Activated T-helper 1 cell treated with anti-CD3 and anti-CD28 coated beads, Interleukin-12 subunit alpha, Interleukin-12 subunit beta, Interleukin-2, Interleukin-4 antibody, amounts not matched to agents 30 ng/mL and 10 ng/mL and 1 ng/mL, durations not matched to agents 14 hours and 24 hours and 36 hours (primary cell): ENCODE measurements at regions not wholly inside any gene's neighbourhood (a gene's known extent, or its start where the extent isn't known, plus 50 kb on each side); places are given as distances from the start of the nearest gene placed in this dataset.

Experiments used
- DNase-seq: peaks from one replicate; pipeline ENCODE4 v3.0.0; 2021; ENCODE audit warnings: low spot score
- H3K27ac Mint-ChIP-seq: one replicate; pipeline ENCODE4 v1.8.0; 2021; ENCODE audit warnings: mild to moderate bottlenecking, mixed read lengths
- H3K27me3 Mint-ChIP-seq: one replicate; pipeline ENCODE4 v1.8.0; 2022; ENCODE audit warnings: mild to moderate bottlenecking, moderate library complexity, mixed read lengths; ENCODE audit not compliant: insufficient read depth
- H3K36me3 Mint-ChIP-seq: one replicate; pipeline ENCODE4 v1.8.0; 2021; ENCODE audit warnings: low read depth, mixed read lengths
- H3K4me1 Mint-ChIP-seq: one replicate; pipeline ENCODE4 v1.8.0; 2021; ENCODE audit warnings: low read depth, mixed read lengths
- H3K4me3 Mint-ChIP-seq: one replicate; pipeline ENCODE4 v1.8.0; 2021; ENCODE audit warnings: mild to moderate bottlenecking, moderate library complexity, mixed read lengths
- H3K9me3 Mint-ChIP-seq: one replicate; pipeline ENCODE4 v1.8.0; 2021; ENCODE audit warnings: mixed read lengths
- intact Hi-C: fragments of 100-400 bp; cut with micrococcal nuclease; formaldehyde crosslinking; loops from one replicate; pipeline ENCODE4 v1.15.1; 2024

GRCh38 chr1:25022361-25023189, 92.5 kb upstream of the RUNX3 start:
- H3K27me3 Mint-ChIP-seq, result no peaks in the 10 kb centered on the region

GRCh38 chr1:25021591-25022215, 91.6 kb upstream of the RUNX3 start:
- Mint-ChIP-seq H3K36me3 (no peaks in the 10 kb centered on the region), H3K27ac (peak overlapping the region; percentile 82), H3K4me3 (no peak overlapping the region), H3K9me3 (no peaks in the 10 kb centered on the region), H3K27me3 (no peaks in the 10 kb centered on the region), H3K4me1 (peaks cover 91% of the 10 kb centered on the region)
- intact Hi-C loops, result loop anchor here (1.0 to 2.0 kb wide), 6 partner anchors 9 to 277 kb away; partner anchors contain the start of gene CLIC4
- no peak for DNase-seq

More at GRCh38 chr1:25022361-25023189, 92.5 kb upstream of the RUNX3 start:
- Mint-ChIP-seq H3K27ac (peak overlapping the region; percentile 97), H3K4me3 (peak overlapping the region; percentile 74), H3K36me3 (no peaks in the 10 kb centered on the region), H3K4me1 (peaks cover 93% of the 10 kb centered on the region), H3K9me3 (no peaks in the 10 kb centered on the region)
- DNase-seq, result peak; percentile 88
- intact Hi-C loops, result loop anchor here (1.0 to 2.0 kb wide), 7 partner anchors 8 to 278 kb away; partner anchors contain the start of gene CLIC4

- intact Hi-C loops, result no loop called here
- peaks cover 86% of the 10 kb centered on the region for H3K4me1 Mint-ChIP-seq
- no peak for DNase-seq
- no peaks in the 10 kb centered on the region for H3K27me3 Mint-ChIP-seq
- peak overlapping the region; percentile 82 for H3K27ac Mint-ChIP-seq
- H3K4me3 Mint-ChIP-seq, result no peak overlapping the region
- H3K9me3 Mint-ChIP-seq, result no peaks in the 10 kb centered on the region
- H3K36me3 Mint-ChIP-seq, result no peaks in the 10 kb centered on the region
Observed at GRCh38 chr1:25020851-25021590, 90.9 kb upstream of the RUNX3 start.

DNA sequence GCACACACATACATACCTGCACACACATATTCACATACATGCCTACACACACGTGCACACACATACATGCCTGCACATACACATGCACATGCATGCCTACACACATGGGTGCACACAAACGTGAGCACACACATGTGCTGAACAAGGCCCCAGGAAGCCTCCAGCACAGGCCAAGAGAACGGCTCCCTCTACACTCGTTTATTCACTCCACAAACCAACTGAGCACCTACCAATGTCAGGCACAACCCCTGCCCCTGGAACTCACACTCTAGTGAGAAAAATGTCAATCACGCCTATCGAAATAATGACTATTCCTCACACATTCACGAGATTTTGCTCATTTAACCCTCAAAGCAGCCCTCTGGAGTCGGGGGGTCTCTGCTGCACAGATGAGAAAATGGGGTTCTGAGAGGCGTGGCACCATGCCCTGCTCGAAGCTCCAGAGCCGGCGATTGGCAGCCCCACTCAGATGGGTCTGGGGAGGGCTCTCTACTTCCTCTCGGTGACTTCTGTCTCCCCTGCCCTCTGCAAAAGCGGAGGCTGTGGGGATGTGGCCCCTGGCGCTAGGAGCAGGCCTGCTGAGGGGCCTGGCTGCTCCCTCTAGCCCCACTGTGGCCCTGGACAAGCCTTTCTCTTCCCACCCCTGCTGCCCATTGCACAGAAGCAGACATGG, 90.2 kb upstream of the RUNX3 start:
- Mint-ChIP-seq H3K27me3 (no peaks in the 10 kb centered on the region), H3K4me3 (no peak overlapping the region), H3K4me1 (peaks cover 79% of the 10 kb centered on the region), H3K9me3 (no peaks in the 10 kb centered on the region), H3K36me3 (no peaks in the 10 kb centered on the region), H3K27ac (peak overlapping the region; percentile 82)
- DNase-seq, result no peak
- intact Hi-C loops, result no loop called here

GRCh38 chr1:25019337-25020172, 89.5 kb upstream of the RUNX3 start:
- DNase-seq, result no peak
- Mint-ChIP-seq H3K4me1 (peaks cover 72% of the 10 kb centered on the region), H3K36me3 (no peaks in the 10 kb centered on the region), H3K9me3 (no peaks in the 10 kb centered on the region), H3K27ac (peak overlapping the region; percentile 54), H3K27me3 (no peaks in the 10 kb centered on the region), H3K4me3 (no peak overlapping the region)
- intact Hi-C loops, result no loop called here

DNA sequence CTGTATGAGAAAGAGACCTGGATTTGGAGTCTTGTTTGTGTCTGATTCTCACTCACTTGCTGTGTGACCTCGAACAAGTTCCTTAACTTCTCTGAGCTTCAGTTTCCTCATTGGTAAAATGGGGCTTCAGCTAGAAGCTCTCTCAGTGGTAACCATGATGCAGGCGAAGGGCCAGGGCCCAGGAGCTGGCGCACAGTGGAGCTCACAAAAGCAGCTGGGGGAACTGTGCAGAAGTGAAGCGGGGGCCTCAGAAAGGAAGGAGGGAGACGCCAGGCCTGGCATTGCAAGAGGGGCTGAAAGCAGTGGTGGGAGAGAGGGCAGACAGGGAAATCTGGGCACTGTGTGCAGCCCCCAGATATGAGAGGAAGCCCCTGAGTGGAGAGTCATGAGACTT, 88.9 kb upstream of the RUNX3 start:
- Mint-ChIP-seq H3K27ac (peak overlapping the region; percentile 54), H3K4me3 (no peak overlapping the region), H3K36me3 (no peaks in the 10 kb centered on the region), H3K9me3 (no peaks in the 10 kb centered on the region), H3K4me1 (peaks cover 66% of the 10 kb centered on the region), H3K27me3 (no peaks in the 10 kb centered on the region)
- intact Hi-C loops, result no loop called here
- no peak for DNase-seq

GRCh38 chr1:25018110-25018735, 88.1 kb upstream of the RUNX3 start:
- no peak overlapping the region for H3K4me3 Mint-ChIP-seq
- no peaks in the 10 kb centered on the region for H3K27me3 Mint-ChIP-seq
- no peaks in the 10 kb centered on the region for H3K36me3 Mint-ChIP-seq
- no peak for DNase-seq
- H3K4me1 Mint-ChIP-seq, result peaks cover 58% of the 10 kb centered on the region
- H3K9me3 Mint-ChIP-seq, result no peaks in the 10 kb centered on the region
- intact Hi-C loops, result no loop called here
- H3K27ac Mint-ChIP-seq, result peak overlapping the region; percentile 88

DNA sequence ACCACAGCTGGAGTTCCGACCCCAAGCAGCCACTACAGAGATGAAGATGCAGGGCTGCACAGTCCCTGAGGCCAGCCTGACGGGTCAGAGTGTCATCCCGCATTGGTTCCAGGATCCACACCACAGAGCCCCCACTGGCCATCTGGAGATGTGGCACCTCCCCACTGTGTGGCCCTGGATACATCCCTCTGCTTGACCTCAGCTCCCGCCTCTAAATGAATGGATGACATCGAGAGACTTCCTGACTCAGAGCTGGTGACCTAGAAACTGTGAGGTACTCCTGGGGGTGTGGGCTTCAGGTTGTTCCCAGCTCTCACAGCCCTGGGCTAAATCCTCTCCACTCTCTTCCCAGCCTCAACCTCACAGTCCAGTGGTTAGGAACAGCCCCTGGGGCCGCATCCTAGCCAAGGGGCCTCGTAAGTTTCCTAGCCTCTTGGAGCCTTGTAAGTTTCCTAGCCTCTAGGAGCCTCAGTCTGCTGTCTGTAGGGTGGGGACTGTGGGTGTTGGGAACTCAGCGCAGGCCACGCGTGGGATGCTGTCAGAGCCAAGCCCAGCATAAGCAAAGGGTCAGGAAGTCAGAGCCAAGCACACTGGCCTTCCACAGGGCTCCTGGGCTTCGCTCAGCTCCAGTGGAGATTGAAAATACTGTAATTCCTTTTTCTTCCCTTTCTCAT, 87.5 kb upstream of the RUNX3 start:
- intact Hi-C loops, result no loop called here
- H3K9me3 Mint-ChIP-seq, result no peaks in the 10 kb centered on the region
- DNase-seq, result no peak
- H3K36me3 Mint-ChIP-seq, result no peaks in the 10 kb centered on the region
- peaks cover 53% of the 10 kb centered on the region for H3K4me1 Mint-ChIP-seq
- peak overlapping the region; percentile 88 for H3K27ac Mint-ChIP-seq
- peak overlapping the region; percentile 19 for H3K4me3 Mint-ChIP-seq
- H3K27me3 Mint-ChIP-seq, result no peaks in the 10 kb centered on the region

DNA sequence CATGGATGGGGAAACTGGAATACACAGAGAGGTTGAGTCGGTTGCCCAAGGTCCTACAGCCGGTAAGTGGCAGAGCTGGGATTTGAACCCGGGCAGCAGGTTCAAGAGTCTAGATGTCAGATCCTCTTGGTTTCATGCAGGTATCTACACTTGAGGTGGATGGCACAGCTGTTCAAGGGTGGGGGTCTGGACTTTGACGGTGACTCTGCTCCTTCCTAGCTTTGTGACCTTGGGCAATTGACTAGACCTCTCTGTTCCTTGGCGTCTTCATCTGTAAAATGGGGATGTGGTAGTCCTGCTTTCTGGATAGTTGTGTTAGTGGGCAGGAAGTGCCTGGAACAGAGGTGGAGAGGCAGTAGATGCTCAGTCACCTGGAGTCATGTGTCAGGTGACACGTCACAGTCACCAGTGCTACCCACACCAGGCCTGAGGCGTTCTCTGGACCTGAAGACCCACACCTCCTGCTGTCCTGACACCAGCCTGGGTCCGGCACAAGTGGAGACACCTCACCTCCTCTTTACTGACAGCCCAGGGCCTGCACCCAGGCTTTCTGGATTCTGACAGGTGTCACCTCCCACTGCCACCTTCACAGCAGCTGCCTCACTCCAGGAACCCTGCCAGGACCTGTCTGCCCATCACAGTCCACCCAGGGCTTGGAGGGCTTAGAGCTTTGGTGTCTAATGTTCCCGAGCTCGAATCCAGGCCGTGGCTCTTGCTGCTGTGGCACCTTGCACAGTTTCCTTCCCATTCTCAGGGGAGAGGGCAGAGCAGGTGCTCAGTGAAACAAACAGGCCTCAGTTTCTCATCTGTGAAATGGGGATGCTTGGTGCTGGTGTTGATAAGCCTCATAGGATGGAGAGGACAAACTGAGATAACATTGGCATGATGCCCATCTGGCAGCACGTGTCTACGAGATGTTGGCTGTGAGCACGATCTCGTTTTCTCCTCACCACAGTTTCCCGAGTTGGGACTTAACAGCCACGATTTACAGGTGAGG, 83.2 kb upstream of the RUNX3 start:
- Mint-ChIP-seq H3K9me3 (peaks cover 14% of the 10 kb centered on the region), H3K27ac (no peak overlapping the region), H3K36me3 (peaks cover 2% of the 10 kb centered on the region), H3K4me3 (no peak overlapping the region), H3K4me1 (peaks cover 54% of the 10 kb centered on the region), H3K27me3 (no peaks in the 10 kb centered on the region)
- intact Hi-C loops, result no loop called here
- DNase-seq, result no peak

DNA sequence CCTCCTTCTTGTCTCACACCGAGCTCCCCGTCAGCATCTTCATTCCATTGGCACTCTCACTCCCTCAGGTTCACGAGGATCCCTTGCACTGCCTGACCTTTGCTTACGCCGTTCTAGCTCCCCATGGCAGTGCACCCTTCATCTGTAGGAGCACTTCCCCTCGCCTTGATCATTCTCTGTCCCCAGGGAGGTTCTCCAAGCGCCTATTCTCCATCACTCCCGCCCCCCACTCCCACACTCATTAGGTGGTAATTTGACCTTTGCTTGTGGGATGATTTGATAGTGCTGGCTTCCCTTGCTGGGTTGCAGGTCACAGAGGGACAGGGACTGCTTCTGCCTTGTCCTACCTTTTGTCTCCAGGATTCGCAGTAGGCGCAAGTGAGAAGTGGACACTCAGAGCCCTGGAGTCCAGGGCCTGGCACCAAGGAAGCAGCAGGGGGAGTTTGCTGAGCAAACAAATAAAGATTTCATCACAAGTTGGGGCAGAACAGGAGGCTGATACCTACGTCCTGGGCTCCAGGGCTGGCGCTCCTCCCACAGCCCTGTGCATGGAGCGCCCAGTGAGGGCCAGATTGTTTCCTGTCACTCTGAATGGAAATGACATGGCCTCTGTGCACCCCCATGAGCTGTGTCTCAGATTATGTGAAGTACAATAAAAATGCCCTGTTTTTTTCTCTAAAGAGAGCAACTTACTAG, 82.0 kb upstream of the RUNX3 start:
- Mint-ChIP-seq H3K27me3 (no peaks in the 10 kb centered on the region), H3K9me3 (peaks cover 14% of the 10 kb centered on the region), H3K4me1 (peaks cover 54% of the 10 kb centered on the region), H3K36me3 (peaks cover 2% of the 10 kb centered on the region), H3K27ac (peak overlapping the region; percentile 64), H3K4me3 (peak overlapping the region; percentile 27)
- no peak for DNase-seq
- intact Hi-C loops, result no loop called here
